GM18907 (cell line): ENCODE measurements at regions not wholly inside any gene's neighbourhood (a gene's known extent, or its start where the extent isn't known, plus 50 kb on each side); places are given as distances from the start of the nearest gene placed in this dataset.
A peak's percentile ranks its signal among the peaks of the same experiment; 100 is the strongest.

ENCODE experiments used
- ATAC-seq: cut with Tn5 transposase; IDR thresholded peaks from one replicate; pipeline ENCODE4 v1.9.1; 2021; ENCODE audit warnings: mild to moderate bottlenecking, moderate library complexity; ENCODE audit not compliant: unreplicated experiment

DNA sequence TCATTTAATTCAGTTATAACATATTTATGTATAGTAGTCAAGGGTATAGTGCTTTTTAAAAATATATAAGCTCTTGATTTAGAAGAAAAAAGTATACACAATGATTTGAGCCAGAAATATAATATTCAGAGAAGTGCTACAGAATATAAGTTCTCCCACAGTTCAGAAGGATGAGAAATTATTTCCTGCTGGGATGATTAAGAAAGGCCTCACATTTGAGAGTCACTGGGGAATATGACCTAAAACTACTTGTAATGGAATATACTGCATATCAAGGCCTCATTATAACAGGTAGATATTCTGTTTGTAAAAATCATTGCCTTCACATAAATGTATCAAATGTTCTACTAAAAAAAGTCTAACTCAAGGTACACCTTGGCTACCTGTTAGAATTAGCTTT, 203.5 kb downstream of the MBD2 start:
- ATAC-seq, result no peak

DNA sequence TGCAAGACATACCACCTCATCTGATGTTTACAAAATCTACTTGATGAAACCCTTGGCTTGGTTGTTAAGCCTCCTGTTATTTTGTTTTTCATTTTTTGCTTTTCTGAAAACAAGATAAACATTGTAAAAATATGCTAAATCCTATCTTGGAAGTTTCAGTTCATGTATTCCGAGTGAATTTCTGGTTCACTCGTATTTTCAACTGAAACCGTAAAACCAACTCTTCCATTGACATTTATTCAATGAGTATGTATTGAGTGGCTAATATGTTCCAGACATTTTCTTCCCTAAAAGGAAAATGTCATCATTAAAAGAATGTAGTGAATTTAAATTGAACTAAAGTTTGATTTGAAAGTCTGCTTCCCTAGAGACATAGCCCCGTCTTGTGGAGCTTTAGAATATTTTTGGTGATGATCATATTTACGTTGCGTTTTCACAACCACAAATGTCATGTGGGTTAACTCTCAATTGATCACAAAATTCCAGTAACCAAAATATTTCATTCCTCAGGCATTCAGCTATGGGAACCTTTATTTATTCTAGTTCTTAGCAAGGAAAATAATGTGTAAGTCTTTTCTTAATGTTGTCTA, 204.2 kb downstream of the MBD2 start:
- ATAC-seq, result no peak

DNA sequence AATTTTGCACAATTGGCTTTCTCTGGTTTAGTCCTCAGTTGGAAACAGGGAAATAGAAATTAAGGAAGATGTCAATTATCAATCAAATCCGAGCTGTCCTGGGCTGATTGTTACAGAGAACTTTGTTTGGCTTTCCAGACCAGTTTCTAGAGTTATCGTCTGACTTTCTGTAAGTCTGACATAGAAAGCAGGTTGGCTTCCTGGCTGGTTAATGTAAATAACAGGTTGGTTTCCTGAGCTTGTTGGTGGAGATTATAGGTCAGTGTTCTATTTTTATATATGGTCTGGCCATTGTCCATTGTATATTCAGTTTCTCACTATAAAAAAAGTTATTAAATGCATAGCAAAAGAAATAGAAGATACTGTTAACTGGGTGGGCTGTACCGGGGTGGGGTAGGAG, 204.8 kb downstream of the MBD2 start:
- no peak for ATAC-seq

DNA sequence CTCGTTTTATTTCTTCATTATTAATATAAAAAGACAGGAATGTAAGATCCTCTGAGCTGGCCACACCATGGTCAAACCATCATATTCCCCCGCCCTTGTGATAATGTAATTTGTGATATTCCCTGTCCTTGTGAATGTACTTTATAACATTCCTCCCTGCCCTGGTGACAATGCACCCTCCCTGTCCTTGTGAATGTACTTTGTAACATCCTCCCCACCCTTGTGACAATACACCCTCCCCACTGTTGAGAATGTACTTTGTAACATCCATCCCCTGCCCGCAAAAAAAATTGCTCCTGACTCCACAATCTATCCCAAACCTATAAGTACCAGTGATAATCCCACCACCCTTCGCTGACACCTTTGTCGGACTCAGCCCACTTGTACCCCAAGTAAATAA, 211.0 kb downstream of the MBD2 start:
- ATAC-seq, result no peak

DNA sequence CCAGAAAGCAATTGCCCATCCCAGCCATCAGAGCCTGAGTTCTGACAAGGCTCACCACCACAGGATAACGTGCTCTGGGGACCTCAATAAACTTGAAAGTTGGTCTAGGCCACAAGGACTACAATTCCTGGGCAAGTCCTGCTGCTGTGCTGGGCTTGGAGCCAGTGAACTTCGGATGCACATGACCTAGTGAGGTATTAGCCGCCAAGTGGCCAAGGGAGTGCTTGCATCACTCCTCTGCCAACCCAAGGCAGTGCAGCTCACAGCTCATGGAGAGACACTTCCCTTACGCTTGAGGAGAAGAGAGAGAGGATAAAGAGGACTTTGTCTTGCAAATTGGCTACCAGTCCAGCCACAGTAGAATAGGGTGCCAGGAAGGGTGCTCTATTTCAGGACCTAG, 219.6 kb downstream of the MBD2 start:
- ATAC-seq, result peak; percentile 50

DNA sequence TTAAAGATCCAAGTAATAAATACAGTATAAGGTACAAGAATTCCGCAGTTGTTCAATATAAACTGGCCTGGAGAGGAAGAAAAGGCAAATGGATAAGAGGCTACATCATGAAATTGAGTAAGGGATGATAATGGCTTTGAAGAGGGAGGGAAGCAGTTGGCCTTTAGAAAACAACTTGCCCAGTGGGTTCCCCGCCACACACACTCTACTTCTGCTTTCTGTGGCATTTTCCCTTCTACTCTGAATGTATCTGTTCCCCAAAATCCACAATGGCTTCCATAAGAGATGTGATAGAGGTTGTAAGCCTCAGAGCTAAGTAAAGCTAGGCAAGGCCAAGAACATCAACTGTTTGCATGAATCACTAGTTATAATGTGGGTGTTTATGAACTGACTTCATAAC, 221.3 kb downstream of the MBD2 start:
- no peak for ATAC-seq

DNA sequence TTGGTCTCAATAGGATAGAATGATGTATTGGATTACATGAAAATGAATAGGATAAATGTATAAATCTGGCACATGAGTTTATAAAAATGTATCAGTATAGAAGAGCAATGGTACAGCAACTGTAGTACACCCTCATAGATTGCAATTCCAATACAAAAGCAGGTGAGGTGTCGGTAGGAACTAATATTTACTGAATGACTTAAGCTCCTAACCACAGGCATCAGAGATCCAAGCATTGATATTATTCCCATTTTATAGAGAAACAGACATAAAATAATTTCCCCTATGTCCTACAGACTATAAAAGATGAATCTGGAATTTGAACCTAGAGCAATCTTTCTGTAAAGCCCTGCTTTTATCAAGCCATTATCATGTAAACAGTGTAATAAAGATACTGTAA, 227.4 kb downstream of the MBD2 start:
- ATAC-seq, result no peak

DNA sequence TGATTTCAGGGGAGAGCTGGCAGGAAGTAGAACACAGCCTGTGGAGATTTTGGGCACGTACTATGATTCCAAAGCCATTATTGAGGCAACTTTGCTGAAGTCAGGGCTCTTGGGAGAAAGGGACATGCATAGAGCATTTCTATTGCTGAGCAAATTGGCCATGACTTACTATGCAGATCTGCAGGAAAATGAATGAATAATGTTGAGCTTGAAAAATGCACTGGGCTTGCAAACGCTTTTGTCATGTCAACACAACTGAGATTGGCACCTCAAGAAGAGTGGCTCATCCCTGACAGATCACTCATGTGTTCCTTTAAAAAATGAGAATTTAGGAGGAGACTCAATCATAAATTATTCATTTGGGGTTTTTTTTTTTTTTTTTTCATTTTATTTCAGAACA, 230.5 kb downstream of the MBD2 start:
- no peak for ATAC-seq

DNA sequence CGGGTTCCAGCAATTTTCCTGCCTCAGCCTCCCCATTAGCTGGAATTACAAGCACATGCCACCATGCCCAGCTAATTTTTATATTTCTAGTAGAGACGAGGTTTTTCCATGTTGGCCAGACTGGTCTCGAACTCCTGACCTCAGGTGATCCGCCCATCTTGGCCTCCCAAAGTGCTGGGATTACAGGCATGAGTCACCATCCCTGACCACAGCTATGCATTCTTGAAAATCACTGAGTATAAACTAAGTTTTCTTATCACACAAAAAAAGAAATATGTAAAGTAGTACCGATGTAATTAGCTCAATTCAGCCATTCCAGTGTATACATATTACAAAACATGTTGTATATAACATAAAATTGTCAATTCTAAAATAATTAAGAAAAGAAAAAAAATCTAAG, 232.7 kb downstream of the MBD2 start:
- no peak for ATAC-seq

DNA sequence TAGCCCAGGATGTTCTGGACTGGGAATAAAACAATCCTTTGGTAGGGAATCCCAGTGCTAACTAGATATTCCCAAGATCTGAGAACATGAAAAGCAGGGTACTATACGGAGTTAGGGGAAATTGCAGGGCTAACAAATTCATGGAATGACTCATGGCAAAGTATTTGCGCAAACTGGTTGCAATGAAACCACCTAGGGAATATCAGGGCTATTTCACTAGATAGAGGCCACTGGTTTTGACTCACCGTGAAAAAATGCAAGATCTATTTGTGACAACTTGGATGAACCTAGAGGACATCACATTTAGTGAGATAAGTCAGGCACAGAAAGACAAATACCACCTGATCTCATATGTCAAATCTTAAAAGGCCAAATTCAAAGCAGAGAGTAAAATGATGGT, 233.3 kb downstream of the MBD2 start:
- no peak for ATAC-seq

DNA sequence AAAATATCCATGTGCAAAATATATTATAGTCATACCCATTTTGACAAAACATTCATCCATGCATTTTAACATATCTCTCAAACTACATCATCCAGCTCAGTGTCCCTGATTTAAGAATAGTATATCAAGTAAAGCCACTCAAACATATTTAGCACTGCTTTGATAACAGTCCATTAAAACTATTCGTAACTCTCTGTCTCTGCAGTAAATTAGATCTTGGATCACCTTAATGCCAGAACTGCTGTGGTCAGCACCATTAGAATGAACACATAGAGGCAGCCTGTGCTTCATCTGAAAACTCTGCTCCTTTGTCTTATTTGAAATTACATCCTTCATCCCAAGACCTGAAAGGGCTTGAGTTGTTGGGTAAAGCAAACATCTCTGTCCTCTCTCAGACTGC, 234.0 kb downstream of the MBD2 start:
- no peak for ATAC-seq

DNA sequence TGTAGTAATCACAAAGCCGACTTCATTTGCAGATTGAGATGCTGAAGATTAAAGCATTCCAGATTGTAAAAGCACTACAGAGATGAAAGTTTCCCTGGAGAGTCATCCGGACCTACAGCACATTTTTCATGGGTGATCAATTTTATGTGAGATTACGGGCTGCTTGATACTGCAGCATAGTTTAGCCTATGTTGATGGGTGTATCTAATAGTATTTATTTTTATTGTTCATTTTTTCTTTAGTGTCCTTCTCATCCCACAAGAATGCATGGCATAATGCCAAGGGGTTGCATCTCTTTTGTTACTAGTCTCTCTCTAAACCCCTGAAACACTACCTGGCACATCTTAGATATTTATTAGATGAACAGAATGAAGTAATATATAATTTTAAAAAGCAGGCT, 240.4 kb downstream of the MBD2 start:
- ATAC-seq, result no peak

DNA sequence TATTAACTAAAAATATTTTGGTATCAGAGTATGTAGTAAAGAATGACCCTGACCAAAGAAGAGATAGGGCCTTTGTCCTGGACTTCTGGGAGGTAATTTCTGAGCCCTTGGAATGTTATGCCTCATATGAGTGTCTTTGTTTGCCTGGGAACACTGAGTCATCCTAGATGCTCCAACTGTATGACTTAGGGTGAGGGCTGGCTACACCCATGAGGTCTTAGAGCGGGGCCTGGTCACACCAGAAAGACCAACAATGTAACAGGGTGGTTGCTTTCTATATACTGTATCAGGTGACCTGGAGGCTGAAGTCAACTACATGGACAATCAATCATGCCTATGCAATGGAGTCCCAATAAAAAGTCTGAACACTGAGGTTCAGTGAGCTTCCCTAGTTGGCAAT, 253.1 kb downstream of the MBD2 start:
- no peak for ATAC-seq

DNA sequence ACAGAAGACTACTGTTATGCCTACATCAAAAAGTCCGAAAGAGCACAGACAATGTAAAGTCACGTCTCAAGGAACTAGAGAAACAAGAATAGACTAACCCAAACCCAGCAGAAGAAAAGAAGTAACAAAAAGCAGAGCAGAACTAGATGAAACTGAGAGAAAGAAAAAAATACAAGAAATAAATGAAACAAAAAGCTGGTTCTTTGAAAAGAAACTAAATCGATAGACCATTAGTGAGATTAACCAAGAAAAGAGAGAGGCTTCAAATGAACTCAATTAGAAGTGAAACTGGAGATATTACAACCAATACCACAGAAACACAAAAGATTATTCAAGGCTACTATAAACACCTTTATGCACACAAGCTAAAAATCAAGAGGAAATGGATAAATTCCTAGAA, 271.8 kb downstream of the MBD2 start:
- ATAC-seq, result peak; percentile 54

DNA sequence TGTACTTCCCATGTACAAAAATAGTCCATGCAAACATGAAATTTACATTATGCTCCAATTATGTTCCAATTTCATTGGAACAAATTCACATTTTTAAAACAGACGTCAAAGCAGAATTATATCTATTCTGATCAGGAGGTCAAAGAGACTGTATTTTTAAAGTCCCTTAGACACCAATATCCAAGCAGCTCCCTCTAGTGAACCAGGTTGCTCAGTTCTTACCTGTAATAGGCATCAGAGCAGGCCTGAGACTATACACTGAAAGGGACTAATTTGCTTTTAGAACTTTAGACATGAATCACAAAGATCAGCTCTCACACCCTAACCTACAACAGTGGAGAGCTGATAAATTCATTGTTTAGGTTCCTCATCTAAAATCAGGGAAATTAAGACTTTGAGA, 273.9 kb downstream of the MBD2 start:
- ATAC-seq, result no peak

DNA sequence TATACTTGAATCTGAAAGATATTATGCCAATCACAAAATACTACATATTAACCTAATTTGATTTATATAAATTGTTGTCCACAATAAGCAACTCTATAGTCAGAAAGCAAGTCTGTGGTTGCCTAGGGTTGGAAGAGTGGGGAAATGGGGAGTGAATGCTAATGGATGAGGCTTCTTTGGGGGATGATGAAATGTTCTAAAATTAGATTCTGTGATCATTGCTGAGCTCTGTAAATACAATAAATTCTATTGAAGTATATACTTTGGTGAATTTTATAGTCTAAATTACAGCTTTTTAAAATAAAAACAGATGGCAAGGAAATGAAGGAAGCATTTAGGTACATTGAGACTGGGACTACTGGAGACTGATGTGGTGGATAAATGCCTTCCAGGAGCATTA, 275.5 kb downstream of the MBD2 start:
- no peak for ATAC-seq

DNA sequence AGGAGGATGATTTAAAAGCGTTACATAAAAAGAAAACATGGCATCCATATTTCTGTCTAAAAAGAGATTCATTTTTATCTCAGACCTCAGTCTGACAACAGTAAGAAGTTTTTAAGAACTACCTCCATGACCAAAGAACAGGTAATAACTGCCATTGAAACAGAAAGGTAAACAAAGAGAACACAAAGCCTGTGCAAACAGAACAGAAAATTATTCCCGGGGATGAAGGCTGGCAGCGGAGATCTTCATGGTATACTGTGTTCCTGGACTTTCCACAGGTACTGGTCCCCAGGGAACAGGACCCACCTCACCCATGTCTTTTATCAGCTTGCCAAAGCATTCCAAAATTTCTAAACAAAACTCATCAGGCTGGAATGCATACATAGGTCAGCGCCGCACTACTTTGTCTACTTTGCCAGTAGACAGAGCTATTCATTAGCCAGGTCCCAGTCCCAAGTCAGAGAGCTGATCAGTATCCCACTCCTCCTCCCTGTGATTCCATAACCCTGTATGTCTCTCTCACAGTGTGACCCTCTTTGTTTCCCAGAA, 277.3 kb downstream of the MBD2 start:
- ATAC-seq, result no peak

DNA sequence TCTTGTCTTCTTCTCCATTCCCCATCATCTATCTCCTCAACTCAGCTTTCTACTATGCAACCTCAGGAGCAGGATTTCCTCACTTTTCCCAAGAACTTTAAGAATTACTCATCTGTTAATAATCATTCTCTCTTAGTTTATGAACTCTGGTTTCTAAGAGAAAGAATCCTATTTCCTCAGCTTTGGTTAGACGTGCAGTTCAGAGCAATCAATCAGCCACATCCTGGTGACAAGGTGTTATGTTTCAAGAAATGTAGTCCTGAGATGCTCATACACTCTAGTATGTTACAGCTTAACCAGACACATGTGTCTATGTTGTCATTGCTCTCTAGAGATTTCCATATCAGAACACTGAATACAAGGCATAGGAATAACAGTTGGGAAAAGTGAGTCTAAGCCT, 277.9 kb downstream of the MBD2 start:
- no peak for ATAC-seq

DNA sequence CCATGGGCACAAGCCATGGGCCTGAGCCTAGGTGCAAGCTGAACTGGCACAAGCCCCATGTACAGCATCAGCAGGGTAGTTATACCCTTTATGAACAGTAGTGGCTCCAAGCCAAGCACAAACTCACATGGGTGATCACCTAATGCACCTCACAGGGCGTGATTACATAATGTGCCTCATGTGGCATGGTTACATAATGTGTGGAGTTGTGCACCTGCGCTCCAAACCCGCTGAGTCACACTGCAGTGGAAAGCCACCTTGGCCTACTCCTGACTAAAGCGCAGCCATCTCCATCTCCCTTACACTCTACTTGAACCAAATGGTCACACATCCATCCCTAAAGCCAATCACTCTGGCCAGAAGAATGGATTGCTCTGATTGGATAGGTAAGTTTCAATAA, 279.7 kb downstream of the MBD2 start:
- no peak for ATAC-seq

DNA sequence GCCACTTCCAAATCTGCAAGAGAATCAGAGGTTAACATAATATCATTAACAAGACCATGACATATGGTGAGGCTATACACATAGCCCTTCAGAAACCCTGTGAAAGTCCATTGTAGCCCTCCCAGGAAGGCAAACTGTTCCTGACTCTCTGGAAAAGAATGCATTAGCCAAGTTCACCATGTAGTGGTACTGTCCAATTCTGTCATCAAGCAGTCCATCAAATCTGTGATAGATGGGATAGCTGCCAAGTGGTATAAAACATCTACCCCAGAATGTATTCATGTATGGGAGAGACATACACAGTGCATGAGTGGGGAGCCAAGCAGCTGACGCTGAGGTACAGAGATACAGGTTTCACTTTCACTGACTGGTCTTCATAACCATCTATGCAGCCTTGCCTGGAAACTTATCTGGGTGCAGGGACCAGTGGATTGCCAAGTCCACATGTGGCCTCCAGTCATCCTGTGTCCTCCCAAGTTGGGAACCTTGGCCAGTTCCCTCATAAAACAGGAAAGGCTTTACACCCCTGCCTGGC, 281.1 kb downstream of the MBD2 start:
- no peak for ATAC-seq

DNA sequence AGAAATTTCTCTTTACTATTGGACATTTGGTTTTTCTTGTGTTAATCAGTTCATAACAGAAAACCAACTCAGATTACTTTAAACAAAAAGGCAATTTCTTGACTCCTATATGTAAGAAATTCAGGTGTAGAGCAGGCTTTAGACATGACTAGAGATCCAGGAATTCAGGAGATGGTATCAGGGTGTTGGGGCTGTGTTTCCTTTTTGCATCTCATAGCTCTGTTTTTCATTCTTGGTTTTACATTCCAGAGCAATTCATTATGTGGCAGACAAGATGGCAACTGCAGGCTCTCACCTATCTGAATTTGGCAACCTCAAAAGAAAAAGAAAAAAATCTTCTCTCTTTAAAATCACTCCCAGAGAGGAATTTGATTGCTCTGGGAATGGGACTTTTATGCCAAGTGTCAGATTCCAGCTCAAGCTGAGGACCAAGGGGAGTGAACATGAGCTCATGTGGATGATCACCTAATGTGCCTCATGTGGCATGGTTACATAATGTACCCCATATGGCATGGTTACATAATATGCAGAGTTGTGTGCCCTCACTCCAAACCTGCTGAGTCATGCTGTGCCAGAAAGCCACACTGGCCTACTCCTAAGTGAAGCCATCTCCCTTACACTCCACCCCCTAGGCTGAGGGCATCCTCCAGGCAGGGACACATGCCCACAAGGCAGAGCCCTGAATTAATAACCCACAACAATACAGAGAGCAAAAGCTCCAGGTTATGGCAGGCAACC, 282.7 kb downstream of the MBD2 start:
- no peak for ATAC-seq

DNA sequence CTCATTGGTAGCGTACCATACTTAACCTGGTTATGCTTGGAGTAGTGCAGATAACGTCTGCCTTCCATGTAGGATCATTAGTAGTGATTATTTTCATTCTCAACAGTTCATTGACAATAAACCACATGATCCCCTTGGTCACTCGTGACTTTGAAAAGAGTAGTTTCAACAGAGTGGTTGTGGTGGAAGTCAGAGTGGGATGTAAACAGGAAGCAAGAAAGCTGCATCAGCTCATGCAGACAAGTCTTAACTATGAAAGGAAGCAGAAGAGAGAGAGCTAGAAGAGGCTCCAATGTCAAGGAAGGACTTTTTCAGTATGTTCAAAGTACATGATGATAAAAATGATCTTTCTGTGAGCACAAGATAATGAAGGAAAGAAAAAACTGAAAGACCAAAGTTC, 287.4 kb downstream of the MBD2 start:
- ATAC-seq, result no peak

DNA sequence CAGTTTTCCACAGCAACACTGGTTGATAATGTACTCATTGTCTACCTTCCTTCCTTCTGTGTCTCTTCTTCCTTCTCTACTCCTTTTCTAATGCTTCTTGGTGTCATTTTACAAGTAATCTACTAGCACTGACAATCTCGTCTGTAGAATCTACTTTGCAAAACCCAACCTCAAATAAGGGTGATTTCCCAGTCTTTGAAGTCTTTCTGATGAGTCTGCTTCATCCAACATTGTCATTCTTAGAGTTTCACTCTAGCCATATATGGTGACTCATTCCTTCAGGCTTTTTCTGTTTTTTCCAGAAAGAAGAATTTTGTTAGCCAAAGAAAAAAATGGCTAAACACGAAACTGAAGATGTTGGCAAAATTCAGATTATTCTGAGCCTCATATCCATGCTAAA, 288.7 kb downstream of the MBD2 start:
- no peak for ATAC-seq
